PFSK-1 (cell line): ENCODE measurements at regions not wholly inside any gene's neighbourhood (a gene's known extent, or its start where the extent isn't known, plus 50 kb on each side); places are given as distances from the start of the nearest gene placed in this dataset.

Experiments
- FOXP2 ChIP-seq: optimal IDR thresholded peaks from 2 replicates; pipeline ENCODE3; 2011; ENCODE audit warnings: borderline replicate concordance, control low read depth, inconsistent platforms; ENCODE audit not compliant: insufficient read depth; ENCODE audit errors: extremely low read length, extremely low read depth
- POLR2AphosphoS5 ChIP-seq: IDR thresholded peaks from 2 replicates; pipeline ENCODE4 v1.6.1; 2012; ENCODE audit warnings: low read depth, mild to moderate bottlenecking, control low read depth, low read length, moderate library complexity
- SIN3A ChIP-seq: IDR thresholded peaks from 2 replicates; pipeline ENCODE4 v1.6.1; 2012; ENCODE audit warnings: mild to moderate bottlenecking, low read length, moderate library complexity, borderline replicate concordance; ENCODE audit not compliant: insufficient read depth
- TAF1 ChIP-seq: IDR thresholded peaks from 2 replicates; pipeline ENCODE4 v1.6.1; 2012; ENCODE audit warnings: low read length, control low read depth, borderline replicate concordance; ENCODE audit not compliant: insufficient read depth
- TF ChIP-seq, protein P1 (sequence below), 2 experiments: IDR thresholded peaks; 2 replicates each; pipeline versions ENCODE4 v1.6.1 to v1.8.0; 2011 to 2012; ENCODE audit warnings: low read depth in 2 of 2, low read length in 2 of 2, control low read depth in 1 of 2, inconsistent platforms in 1 of 2, mild to moderate bottlenecking in 1 of 2, moderate library complexity in 1 of 2; ENCODE audit not compliant: insufficient read depth in 1 of 2

DNA sequence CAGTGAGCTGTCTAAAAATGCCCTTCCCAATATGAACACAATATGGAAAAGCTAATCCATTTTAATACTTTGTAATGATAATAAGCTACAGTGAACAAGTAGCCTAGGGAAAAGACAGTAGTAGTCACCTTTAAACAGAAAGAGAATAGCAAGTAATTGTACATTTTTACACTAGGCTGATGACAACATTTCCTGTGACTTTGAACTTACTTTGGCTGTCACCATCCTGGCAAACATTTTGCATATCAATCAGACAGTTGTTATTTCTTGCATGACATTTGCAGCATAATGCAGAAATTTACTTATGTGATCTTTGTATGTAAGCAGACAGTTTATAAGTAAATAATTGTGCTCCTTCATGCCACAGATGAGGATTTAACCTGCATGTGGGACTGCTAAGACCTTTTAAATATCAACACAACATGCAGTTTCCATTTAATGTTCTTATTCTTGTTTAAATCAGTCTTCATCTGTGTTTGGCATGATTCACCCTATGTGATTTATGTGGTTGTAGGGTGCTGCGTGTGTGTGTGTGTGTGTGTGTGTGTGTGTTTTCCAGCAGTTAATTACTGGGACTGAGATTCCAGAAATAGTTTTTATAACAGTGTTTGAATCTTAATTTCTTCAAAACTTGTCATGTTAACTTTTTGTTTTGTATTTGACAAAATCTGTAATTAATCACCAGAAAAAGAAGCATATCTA lies 997.1 kb upstream of the ARRDC3 start:
- TF ChIP-seq POLR2AphosphoS5 (no peak), TAF1 (no peak), FOXP2 (no peak), SIN3A (no peak)
- TF ChIP-seq, protein P1, sequence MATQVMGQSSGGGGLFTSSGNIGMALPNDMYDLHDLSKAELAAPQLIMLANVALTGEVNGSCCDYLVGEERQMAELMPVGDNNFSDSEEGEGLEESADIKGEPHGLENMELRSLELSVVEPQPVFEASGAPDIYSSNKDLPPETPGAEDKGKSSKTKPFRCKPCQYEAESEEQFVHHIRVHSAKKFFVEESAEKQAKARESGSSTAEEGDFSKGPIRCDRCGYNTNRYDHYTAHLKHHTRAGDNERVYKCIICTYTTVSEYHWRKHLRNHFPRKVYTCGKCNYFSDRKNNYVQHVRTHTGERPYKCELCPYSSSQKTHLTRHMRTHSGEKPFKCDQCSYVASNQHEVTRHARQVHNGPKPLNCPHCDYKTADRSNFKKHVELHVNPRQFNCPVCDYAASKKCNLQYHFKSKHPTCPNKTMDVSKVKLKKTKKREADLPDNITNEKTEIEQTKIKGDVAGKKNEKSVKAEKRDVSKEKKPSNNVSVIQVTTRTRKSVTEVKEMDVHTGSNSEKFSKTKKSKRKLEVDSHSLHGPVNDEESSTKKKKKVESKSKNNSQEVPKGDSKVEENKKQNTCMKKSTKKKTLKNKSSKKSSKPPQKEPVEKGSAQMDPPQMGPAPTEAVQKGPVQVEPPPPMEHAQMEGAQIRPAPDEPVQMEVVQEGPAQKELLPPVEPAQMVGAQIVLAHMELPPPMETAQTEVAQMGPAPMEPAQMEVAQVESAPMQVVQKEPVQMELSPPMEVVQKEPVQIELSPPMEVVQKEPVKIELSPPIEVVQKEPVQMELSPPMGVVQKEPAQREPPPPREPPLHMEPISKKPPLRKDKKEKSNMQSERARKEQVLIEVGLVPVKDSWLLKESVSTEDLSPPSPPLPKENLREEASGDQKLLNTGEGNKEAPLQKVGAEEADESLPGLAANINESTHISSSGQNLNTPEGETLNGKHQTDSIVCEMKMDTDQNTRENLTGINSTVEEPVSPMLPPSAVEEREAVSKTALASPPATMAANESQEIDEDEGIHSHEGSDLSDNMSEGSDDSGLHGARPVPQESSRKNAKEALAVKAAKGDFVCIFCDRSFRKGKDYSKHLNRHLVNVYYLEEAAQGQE (IDR thresholded peaks at IDR 0.05; ENCODE audit: insufficient read depth in 1 of 2, low read depth in 2 of 2, low read length in 2 of 2): no peak

DNA sequence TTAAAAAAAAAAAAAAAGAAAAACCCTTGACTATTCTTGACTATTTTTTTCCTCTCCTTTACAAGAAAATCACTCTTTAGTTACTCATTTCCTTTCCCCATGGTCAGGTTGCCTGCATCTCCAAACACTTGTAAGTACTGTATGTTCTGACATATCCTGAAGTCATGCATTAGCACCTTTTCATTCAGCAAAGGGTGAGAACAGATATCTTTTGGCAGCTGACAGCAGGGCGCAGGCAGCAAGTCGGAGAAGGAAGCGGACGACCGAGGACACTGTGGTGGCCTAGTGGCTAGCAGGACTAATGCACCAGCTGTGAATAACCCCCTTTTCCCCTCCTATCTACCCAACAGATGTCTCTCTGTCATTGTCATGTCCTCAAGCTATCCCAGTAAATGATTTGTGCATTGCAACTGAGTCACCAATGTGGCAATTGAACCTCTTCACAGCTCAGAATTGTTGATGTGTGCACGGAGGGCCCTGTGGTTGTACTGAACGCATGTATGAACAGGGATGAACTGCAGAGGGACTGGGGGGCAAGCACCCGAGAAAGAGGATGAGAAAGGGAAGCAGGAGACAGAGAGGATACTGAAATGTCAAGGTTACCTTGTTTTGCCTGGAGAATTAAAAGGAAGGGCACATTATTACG lies 996.0 kb upstream of the ARRDC3 start:
- TF ChIP-seq TAF1: no peak
- no peak for TF ChIP-seq POLR2AphosphoS5
- TF ChIP-seq, protein P1 (IDR thresholded peaks at IDR 0.05; ENCODE audit: insufficient read depth in 1 of 2, low read depth in 2 of 2, low read length in 2 of 2): no peak
- TF ChIP-seq FOXP2: no peak
- no peak for TF ChIP-seq SIN3A

GRCh38 chr5:92374859-92375258 lies 991.7 kb upstream of the ARRDC3 start:
- TF ChIP-seq SIN3A: no peak
- TF ChIP-seq, protein P1 (IDR thresholded peaks at IDR 0.05; ENCODE audit: insufficient read depth in 1 of 2, low read depth in 2 of 2, low read length in 2 of 2): no peak
- TF ChIP-seq FOXP2: no peak
- no peak for TF ChIP-seq POLR2AphosphoS5
- TF ChIP-seq TAF1: no peak

GRCh38 chr5:92372766-92373165 lies 989.6 kb upstream of the ARRDC3 start:
- TF ChIP-seq TAF1 (no peak), FOXP2 (no peak), SIN3A (no peak), POLR2AphosphoS5 (no peak)
- TF ChIP-seq, protein P1 (IDR thresholded peaks at IDR 0.05; ENCODE audit: insufficient read depth in 1 of 2, low read depth in 2 of 2, low read length in 2 of 2): no peak
